ENCODE measurements at regions not wholly inside any gene's neighbourhood (a gene's known extent, or its start where the extent isn't known, plus 50 kb on each side); places are given as distances from the start of the nearest gene placed in this dataset.

- DNase-seq: no peak
These were observed 442.7 kb downstream of the CDK5RAP2 start for GRCh38 chr9:120137186-120137840.

DNA sequence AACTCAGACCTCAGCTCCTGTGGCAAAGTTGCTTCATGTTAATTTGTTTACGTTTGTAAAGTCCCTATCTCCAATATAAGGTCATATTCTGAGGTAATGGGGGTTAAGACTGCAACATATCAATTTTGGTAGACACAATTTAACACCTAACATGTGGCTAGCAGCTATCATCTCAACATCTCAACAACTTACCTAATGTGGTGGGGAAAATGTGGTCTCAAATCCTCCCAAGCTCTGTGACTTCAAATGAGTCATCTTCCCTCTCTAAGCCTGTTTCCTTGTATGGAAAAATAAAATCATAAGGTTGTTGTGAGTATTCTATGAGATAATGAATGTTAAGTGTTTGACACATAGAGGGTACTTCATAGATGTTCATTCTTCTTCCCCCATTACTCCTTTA is 443.3 kb downstream of the CDK5RAP2 start:
- DNase-seq: no peak

DNA sequence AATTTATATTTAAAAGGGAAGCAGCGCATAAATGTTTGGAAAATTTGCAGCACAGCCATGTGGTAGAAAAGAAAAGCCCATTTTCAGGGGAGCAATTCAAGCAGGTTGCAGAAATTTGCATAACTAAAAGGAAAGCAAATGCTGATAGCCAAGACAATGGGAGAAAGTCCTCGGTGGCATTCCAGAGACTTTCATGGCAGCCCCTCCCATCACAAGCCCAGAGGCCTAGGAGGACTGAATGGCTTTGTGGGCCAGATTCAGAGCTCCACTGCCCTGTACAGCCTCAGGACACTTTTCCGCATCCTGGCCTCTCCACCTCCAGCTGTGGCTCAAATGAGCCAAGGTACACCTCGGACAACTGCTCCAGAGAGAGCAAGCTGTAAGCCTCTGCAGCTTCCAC is 462.9 kb downstream of the CDK5RAP2 start:
- DNase-seq: no peak

DNA sequence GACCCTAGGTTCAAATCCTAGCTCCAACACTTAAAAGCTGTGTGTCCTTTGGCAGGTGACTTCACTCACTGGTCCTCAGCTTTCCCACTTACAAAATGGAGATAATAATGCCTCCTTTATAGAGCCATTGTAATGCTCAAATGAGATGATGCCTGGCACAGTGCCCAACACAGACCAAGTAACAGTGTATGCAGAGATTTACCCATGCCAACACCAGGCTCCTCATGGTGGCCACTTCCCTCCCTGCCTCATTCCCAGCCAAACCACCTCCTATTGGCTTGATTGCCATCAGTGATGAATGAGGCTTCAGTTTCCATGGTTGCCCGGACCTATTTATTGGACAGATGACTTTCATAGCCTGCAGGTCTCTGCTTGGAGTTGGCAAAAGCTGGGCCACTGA is 469.4 kb downstream of the CDK5RAP2 start:
- DNase-seq: peak in 7 of 58 donors; percentile 0 to 63 (median 5)

- no peak for DNase-seq
These were observed 470.7 kb downstream of the CDK5RAP2 start for GRCh38 chr9:120109242-120109641.

DNA sequence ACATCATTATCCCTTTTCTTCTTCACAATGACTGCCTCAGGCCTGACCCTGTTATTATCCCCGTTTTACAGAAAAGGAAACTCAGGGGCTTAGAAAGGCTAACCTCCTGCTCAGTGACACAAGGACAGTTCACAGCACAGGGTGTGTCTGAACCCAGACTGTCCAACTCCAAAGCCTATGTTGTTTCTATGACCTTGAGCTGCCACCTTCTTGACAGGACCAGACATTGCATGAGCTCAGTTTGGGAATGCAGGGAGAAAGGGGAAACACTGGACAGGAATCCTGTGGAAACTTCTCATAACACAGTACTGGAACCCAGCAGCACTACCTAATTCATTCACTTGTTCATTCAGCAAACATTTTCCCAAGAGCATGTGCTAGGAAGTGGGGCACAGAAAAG is 472.8 kb downstream of the CDK5RAP2 start:
- DNase-seq: no peak

DNA sequence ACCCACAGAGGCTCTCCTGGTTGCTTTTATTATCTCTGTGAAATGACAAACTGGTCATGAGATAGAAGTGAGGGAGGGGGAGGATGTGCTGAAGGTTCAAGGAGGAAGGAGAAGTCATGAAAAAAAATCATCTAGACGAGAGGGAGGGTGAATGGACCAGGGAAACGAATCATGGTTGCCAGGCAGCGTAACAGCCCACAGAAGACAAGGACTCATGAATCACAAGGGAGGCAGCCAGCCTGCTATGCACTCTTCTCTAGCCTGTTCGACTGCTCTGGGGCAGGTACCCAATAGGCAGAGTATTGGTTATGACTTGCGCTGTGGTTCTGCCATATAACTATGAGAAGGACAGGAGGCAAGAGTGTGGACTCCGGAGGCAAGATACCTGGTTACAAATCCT is 475.2 kb downstream of the CDK5RAP2 start:
- DNase-seq: no peak

DNA sequence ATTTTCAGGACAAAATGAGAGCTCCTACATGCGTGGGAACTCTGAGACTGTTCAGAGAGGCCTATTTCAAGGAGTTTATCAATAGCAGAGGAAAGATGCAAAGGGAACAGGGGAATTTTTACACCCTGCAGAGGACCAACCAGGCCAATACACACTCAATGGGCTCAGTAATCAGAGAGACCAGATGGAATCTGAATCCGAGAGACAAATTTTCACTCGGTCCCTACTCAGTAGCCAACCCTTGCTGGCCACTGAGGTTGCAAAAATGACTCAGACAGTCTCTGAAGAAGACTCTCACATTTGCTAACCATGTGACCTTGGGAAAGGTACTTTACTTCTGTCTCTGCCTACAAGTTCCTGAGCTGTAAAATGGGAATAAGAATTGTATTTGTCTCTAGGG is 479.4 kb downstream of the CDK5RAP2 start:
- peak in 1 of 58 donors; percentile 11 for DNase-seq

GRCh38 chr9:120099065-120099464 is 480.9 kb downstream of the CDK5RAP2 start:
- no peak for DNase-seq

- no peak for DNase-seq
These were observed 481.4 kb downstream of the CDK5RAP2 start for GRCh38 chr9:120098584-120098983.

- DNase-seq: peak in 2 of 58 donors; percentile 12 to 51
These were observed 488.8 kb downstream of the CDK5RAP2 start for GRCh38 chr9:120091206-120091605.

DNA sequence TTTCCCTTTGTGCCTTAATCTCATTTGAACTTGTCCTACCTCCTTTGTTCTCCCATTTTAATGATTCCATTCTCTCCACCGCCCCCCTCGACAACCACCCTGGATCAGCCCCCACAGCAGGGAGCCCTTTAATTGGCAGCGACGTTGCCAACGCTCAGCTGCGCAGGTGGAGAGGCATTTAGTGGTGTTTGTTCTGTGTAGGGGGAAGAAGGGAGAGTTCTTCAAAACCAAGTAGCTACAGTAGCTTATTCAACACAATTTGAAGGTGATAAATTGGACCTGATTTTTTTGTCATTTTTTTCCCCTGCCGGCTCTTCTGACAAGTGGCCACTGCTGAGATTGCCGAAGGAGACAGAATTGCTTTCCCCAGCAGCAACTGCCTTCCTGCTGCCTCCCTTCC is 499.1 kb downstream of the CDK5RAP2 start:
- DNase-seq: peak in 1 of 58 donors; percentile 10

- no peak for DNase-seq
These were observed 501.9 kb downstream of the CDK5RAP2 start for GRCh38 chr9:120078112-120078511.

DNA sequence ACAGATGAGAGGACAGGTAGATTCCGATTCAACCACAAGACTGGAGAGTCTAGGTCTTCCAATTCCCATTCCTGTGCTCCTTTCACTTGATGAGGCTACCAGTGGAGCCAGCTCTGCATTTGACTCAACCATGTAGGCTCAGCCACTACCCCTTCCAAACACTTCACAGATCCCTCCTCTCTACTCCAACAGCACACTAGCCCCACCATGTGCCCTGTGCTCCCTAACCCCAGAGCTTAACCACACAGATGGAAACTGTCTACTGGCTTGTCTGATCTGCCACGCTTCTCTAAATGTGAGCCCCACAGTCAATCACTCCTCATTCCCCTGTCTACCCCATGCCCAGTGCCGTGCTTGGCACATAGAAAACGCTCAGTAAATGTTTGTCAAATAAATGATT is 508.2 kb downstream of the CDK5RAP2 start:
- no peak for DNase-seq

DNA sequence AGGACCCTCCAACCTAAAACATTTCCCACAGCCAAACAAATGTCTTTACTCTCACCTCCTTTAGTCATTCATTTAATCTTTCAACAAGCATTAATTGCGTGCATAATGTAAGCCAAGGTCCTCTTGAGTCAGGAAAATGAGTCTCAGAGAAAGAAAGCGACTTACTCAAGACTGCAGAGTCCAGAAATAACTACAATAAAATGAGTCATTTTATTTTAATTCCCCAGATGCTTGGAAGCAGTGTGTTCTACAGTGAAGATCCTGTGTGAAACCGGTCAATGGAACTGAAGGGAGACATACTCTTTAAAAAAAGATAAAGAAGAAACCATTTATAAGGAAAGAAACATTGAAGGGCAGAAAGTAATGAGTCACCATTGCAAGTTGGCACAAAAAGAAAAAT is 513.7 kb downstream of the CDK5RAP2 start:
- peak in 1 of 58 donors; percentile 2 for DNase-seq

- no peak for DNase-seq
These were observed 514.8 kb downstream of the CDK5RAP2 start for GRCh38 chr9:120065151-120065550.

DNA sequence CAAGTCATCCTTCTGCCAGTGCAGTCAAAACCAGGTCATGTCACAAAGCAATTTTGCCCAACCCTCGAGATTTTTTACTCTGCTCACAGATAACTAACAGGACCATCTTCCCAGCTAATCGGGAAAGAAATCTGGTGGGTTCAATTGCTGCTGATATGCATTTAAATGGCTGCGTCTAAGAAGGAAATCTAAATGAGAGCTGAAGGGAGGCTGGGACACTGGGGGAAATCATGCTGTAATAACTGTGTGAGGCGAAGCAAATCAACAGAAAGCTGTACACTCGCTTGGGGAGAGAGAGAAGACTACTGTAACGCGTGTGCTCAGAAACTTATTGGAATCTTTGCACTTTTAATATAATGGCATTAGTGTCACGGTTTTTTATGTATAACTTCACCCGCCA is 535.0 kb downstream of the CDK5RAP2 start:
- no peak for DNase-seq

- DNase-seq: peak in 20 of 58 donors; percentile 1 to 39 (median 10)
These were observed 536.5 kb downstream of the CDK5RAP2 start for GRCh38 chr9:120043448-120043847.

GRCh38 chr9:120040896-120041295 is 539.1 kb downstream of the CDK5RAP2 start:
- DNase-seq: no peak

- DNase-seq: no peak
These were observed 541.6 kb downstream of the CDK5RAP2 start for GRCh38 chr9:120038342-120038741.

GRCh38 chr9:120032639-120033038 is 547.3 kb downstream of the CDK5RAP2 start:
- DNase-seq: no peak

DNA sequence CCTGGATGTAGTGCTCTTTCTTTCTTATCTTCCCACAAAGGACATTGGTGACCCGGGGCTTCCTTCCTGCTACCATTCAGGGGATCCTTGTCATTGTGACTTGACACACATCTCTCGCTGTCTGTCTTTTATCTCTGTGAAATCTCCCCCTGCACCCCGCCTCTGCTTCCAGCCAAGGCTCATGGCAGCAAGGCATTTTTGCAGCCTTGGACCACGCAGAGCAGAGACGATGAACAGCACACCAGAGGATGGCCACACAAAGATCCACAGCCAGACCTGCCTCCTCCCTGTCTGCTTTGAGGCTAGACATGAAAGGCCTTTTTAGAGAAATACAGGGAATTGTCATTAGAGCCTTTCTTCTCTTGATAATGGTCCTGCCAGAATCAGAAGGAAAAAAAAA is 549.1 kb downstream of the CDK5RAP2 start:
- DNase-seq: no peak

DNA sequence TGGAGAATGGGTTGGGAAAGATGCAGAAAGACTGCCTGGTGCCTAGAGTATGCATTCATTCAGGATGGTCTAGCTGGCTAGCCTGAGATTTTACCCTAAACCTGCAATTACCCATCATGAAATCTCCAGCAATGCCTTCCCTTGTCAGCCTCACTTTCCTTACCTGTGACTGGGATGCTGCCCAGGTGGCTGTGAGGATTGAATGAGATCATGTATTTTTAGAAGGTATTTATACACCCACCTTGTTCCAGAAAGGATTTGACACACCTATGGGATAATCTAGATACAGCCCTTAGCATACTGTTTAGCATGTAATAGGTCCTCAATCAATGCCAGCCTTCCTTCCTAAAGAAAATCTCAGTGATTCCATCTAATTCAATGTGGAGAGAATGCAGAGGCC is 561.4 kb downstream of the CDK5RAP2 start:
- no peak for DNase-seq

- no peak for DNase-seq
These were observed 561.9 kb downstream of the CDK5RAP2 start for GRCh38 chr9:120018037-120018436.
